ENCODE measurements at regions not wholly inside any gene's neighbourhood (a gene's known extent, or its start where the extent isn't known, plus 50 kb on each side); places are given as distances from the start of the nearest gene placed in this dataset.

DNA sequence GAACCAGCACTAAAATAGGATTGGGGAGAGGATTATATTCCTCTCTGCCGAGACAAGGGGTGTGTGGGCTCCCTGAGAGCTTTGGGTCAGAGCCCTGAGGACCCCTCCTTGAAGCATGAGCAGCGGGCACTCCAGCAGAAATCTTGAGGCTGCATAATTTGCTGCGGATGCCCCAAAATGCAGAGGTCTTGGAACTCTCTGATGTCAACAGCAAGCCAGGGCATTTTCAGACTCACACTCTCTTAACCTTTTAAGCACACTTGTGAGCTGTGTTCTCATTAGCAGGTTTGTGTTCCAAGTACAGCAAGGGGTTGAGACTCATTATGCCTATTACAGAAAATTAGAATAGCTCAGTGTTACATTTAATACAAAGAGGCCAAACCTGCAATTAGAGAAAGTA is 513.0 kb upstream of the ADAMTS16 start:
- Mint-ChIP-seq H3K4me1 (ENCODE audit: low read depth) (no peaks in the 10 kb centered on the region), H3K27ac (no peak overlapping the region), H3K4me3 (no peak overlapping the region), H3K36me3 (ENCODE audit: insufficient read depth in 2 of 2) (no peaks in the 10 kb centered on the region), H3K9me3 (peaks cover 7 to 8% of the 10 kb centered on the region in 2 donors), H3K27me3 (ENCODE audit: low read depth) (no peaks in the 10 kb centered on the region)
- DNase-seq (no peak), ATAC-seq (replicated peaks in 1 of 2) (no peak)

GRCh38 chr5:4627929-4628328 is 512.2 kb upstream of the ADAMTS16 start:
- Mint-ChIP-seq H3K36me3 (ENCODE audit: insufficient read depth in 2 of 2) (no peaks in the 10 kb centered on the region), H3K4me3 (no peak overlapping the region), H3K27ac (no peak overlapping the region), H3K4me1 (ENCODE audit: low read depth) (no peaks in the 10 kb centered on the region), H3K9me3 (peaks cover 6 to 8% of the 10 kb centered on the region in 2 donors), H3K27me3 (ENCODE audit: low read depth) (no peaks in the 10 kb centered on the region)
- ATAC-seq (replicated peaks in 1 of 2) = no peak
- no peak for DNase-seq

DNA sequence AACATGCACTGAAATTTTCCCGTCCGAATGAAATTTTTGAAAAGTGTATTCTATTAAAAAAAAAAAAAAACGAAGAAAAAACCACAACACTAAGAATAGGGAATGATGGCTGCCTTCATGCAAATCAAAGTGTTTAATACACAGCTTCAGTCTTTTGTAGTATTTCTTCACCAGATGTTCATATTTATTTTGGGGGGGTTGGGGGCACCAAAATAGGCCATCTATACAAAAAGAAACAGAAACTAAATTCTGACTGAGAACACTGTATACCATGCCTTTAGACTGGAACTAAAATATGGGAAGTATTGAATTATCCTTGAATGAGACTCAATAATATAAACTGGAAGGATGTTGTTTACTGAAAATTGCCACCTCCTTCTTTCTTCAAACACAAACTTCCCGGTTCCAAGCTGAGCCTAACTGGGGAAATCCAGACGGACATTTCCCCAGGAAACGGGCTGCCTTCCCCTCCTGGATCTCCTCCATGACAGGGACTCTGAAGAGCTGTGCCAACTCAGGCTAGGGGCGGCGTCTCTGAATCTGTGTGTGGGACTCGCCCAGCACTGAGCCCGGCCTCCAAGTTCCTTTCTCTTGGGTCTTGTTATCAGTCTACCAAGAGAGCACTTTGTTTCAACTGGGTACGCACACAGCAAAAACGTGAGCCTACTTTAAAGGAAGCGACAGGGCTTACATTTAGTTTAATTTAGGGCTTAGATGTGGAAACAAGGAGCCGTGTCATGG is 511.3 kb upstream of the ADAMTS16 start:
- Mint-ChIP-seq H3K4me3 (no peak overlapping the region), H3K27me3 (ENCODE audit: low read depth) (no peaks in the 10 kb centered on the region), H3K27ac (no peak overlapping the region), H3K9me3 (peaks cover 4 to 6% of the 10 kb centered on the region in 2 donors), H3K36me3 (ENCODE audit: insufficient read depth in 2 of 2) (no peaks in the 10 kb centered on the region), H3K4me1 (ENCODE audit: low read depth) (no peaks in the 10 kb centered on the region)
- no peak for ATAC-seq (replicated peaks in 1 of 2)
- no peak for DNase-seq

DNA sequence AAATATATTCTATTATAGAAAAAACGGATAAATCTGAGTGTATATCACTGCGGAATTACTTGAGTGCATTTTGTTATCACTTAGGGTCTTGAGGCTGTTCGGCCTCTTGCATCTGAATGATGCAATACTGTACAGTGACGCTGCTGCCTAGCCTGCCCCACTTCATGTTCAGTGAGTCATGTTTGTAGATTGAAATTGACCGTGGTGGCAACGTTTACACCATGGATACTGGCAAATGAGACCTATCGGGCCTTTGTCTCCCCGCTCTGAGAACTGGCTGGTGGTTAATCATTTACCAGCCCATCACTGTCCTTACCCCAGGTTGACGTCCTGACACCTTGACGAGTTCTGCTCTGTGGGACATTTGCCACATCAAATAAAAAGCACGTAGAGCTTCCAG is 510.1 kb upstream of the ADAMTS16 start:
- Mint-ChIP-seq H3K9me3 (peaks cover 4 to 6% of the 10 kb centered on the region in 2 donors), H3K4me1 (ENCODE audit: low read depth) (no peaks in the 10 kb centered on the region), H3K27ac (no peak overlapping the region), H3K4me3 (no peak overlapping the region), H3K36me3 (ENCODE audit: insufficient read depth in 2 of 2) (no peaks in the 10 kb centered on the region), H3K27me3 (ENCODE audit: low read depth) (no peaks in the 10 kb centered on the region)
- DNase-seq = no peak
- no peak for ATAC-seq (replicated peaks in 1 of 2)

DNA sequence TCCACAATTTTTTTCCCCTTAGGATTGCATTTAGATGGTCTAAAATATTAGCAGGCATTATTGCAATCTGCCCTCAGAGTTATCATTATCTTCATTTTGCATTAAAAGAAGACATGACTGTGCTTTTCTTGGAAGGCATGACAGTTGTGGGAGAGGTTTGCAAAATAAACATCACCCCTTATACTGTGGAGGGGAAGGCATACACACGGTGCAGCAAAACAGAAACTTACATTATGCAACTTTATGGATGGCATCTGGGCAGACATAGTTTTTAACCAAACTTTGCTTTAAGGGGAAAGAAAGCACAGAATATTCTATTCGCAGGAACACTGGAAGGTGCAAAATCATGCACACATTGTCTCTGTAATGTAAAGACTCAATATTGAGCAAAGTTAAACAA is 505.8 kb upstream of the ADAMTS16 start:
- no peak overlapping the region for H3K4me3 Mint-ChIP-seq
- H3K9me3 Mint-ChIP-seq = peaks cover 3 to 5% of the 10 kb centered on the region in 2 donors
- DNase-seq (no peak), ATAC-seq (replicated peaks in 1 of 2) (no peak)
- H3K36me3 Mint-ChIP-seq (ENCODE audit: insufficient read depth in 2 of 2) = no peaks in the 10 kb centered on the region
- H3K27me3 Mint-ChIP-seq (ENCODE audit: low read depth) = no peaks in the 10 kb centered on the region
- no peak overlapping the region for H3K27ac Mint-ChIP-seq
- H3K4me1 Mint-ChIP-seq (ENCODE audit: low read depth) = no peaks in the 10 kb centered on the region

DNA sequence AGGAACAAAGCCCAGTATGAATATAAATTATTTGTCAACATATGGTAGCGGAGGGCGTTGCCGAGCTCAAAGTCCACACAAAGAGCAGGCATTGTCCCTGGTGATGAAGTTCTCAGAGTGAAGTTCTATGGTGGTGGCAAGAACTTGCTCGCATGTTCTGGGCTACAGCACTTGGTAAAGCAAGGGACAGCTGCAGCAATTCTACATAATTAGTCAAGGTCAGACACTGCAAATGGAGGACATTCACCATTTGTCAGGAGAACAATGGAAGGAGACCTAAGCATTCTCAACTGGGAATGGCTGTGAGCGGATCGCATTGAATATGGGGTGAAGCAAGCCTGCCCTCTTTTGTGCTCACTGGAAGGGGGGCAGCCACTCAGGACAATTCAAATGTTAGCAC is 503.8 kb upstream of the ADAMTS16 start:
- Mint-ChIP-seq H3K4me1 (ENCODE audit: low read depth) (no peaks in the 10 kb centered on the region), H3K36me3 (ENCODE audit: insufficient read depth in 2 of 2) (no peaks in the 10 kb centered on the region), H3K9me3 (peaks cover 0 to 2% of the 10 kb centered on the region in 2 donors), H3K4me3 (no peak overlapping the region), H3K27me3 (ENCODE audit: low read depth) (no peaks in the 10 kb centered on the region), H3K27ac (no peak overlapping the region)
- DNase-seq (no peak), ATAC-seq (replicated peaks in 1 of 2) (no peak)

GRCh38 chr5:4639946-4640345 is 500.2 kb upstream of the ADAMTS16 start:
- Mint-ChIP-seq H3K27me3 (ENCODE audit: low read depth) (no peaks in the 10 kb centered on the region), H3K4me3 (no peak overlapping the region), H3K36me3 (ENCODE audit: insufficient read depth in 2 of 2) (no peaks in the 10 kb centered on the region), H3K27ac (no peak overlapping the region), H3K9me3 (peaks cover 3 to 4% of the 10 kb centered on the region in 2 donors), H3K4me1 (ENCODE audit: low read depth) (no peaks in the 10 kb centered on the region)
- ATAC-seq (replicated peaks in 1 of 2) (no peak), DNase-seq (no peak)

- Mint-ChIP-seq H3K9me3 (peaks cover 6 to 10% of the 10 kb centered on the region in 2 donors), H3K4me1 (ENCODE audit: low read depth) (no peaks in the 10 kb centered on the region), H3K36me3 (ENCODE audit: insufficient read depth in 2 of 2) (no peaks in the 10 kb centered on the region), H3K4me3 (no peak overlapping the region), H3K27me3 (ENCODE audit: low read depth) (no peaks in the 10 kb centered on the region), H3K27ac (no peak overlapping the region)
- ATAC-seq (replicated peaks in 1 of 2) (no peak), DNase-seq (no peak)
Measured at GRCh38 chr5:4640795-4641194, 499.3 kb upstream of the ADAMTS16 start.

DNA sequence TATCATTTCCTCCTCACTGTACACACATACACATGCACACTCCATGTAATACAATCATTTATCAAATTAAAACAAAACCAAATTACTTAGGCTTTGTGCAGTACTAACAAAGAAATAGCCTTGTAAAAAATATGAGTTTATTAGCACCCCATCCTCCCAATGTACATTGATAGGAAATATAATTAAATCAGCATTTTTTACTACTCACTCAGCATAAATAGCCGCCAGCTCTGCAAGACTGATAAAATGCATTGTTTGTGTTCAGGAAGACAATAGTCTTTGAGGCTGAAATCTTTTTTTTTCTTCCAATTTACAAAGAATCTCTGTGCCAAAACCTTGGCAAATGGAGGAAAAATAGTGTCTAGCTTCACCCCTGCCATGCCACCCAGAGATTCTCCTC is 497.6 kb upstream of the ADAMTS16 start:
- H3K9me3 Mint-ChIP-seq = peaks cover 7 to 13% of the 10 kb centered on the region in 2 donors

GRCh38 chr5:4643190-4643589 is 496.9 kb upstream of the ADAMTS16 start:
- Mint-ChIP-seq H3K27me3 (ENCODE audit: low read depth) (no peaks in the 10 kb centered on the region), H3K36me3 (ENCODE audit: insufficient read depth in 2 of 2) (no peaks in the 10 kb centered on the region), H3K4me1 (ENCODE audit: low read depth) (no peaks in the 10 kb centered on the region), H3K9me3 (peaks cover 7 to 13% of the 10 kb centered on the region in 2 donors), H3K27ac (no peak overlapping the region), H3K4me3 (no peak overlapping the region)
- no peak for ATAC-seq (replicated peaks in 1 of 2)
- no peak for DNase-seq

More for the DNA sequence above, 497.6 kb upstream of the ADAMTS16 start:
- no peaks in the 10 kb centered on the region for H3K36me3 Mint-ChIP-seq (ENCODE audit: insufficient read depth in 2 of 2)
- DNase-seq = no peak
- H3K4me3 Mint-ChIP-seq = no peak overlapping the region
- no peak overlapping the region for H3K27ac Mint-ChIP-seq
- no peaks in the 10 kb centered on the region for H3K4me1 Mint-ChIP-seq (ENCODE audit: low read depth)
- ATAC-seq (replicated peaks in 1 of 2) = no peak
- H3K27me3 Mint-ChIP-seq (ENCODE audit: low read depth) = no peaks in the 10 kb centered on the region

GRCh38 chr5:4643960-4644359 is 496.2 kb upstream of the ADAMTS16 start:
- no peak for ATAC-seq (replicated peaks in 1 of 2)
- H3K4me1 Mint-ChIP-seq (ENCODE audit: low read depth) = no peaks in the 10 kb centered on the region
- no peak overlapping the region for H3K27ac Mint-ChIP-seq
- no peaks in the 10 kb centered on the region for H3K36me3 Mint-ChIP-seq (ENCODE audit: insufficient read depth in 2 of 2)
- no peaks in the 10 kb centered on the region for H3K27me3 Mint-ChIP-seq (ENCODE audit: low read depth)
- no peak overlapping the region for H3K4me3 Mint-ChIP-seq
- DNase-seq = no peak
- H3K9me3 Mint-ChIP-seq = peaks cover 7 to 13% of the 10 kb centered on the region in 2 donors

DNA sequence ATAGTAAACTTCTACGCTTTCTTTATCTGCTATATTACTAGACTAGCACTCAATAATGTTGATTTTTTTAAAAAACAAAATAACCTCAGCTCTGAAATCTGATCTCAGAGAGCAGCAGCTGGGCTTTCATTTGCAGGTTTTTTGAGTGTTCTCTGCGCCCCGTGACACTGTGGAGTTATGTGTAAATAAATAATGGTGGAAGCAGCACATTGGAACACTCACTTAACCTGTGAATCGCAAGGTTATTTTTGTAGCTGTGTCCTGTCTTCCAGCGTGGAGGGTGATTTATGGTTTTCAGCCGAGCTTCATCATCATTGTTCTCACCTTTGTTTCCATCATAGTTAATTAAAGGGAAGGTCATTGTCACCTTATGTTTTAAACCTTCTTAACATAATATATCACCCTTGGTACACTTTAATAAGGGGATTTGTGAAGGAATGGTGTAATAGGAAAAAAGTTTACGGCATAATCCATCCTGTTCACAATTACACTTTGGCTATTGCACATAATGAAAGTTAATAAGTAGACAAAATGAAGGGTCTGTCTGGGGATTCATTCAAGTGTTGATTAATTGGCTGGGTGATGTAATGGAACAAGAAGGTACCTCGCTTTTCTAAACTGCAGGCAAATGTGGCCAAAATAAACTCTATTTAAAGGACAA is 493.3 kb upstream of the ADAMTS16 start:
- ATAC-seq (replicated peaks in 1 of 2) (no peak), DNase-seq (no peak)
- H3K36me3 Mint-ChIP-seq (ENCODE audit: insufficient read depth in 2 of 2) = no peaks in the 10 kb centered on the region
- H3K9me3 Mint-ChIP-seq = peaks cover 10 to 13% of the 10 kb centered on the region in 2 donors
- H3K4me3 Mint-ChIP-seq = no peak overlapping the region
- H3K4me1 Mint-ChIP-seq (ENCODE audit: low read depth) = no peaks in the 10 kb centered on the region
- no peaks in the 10 kb centered on the region for H3K27me3 Mint-ChIP-seq (ENCODE audit: low read depth)
- no peak overlapping the region for H3K27ac Mint-ChIP-seq

DNA sequence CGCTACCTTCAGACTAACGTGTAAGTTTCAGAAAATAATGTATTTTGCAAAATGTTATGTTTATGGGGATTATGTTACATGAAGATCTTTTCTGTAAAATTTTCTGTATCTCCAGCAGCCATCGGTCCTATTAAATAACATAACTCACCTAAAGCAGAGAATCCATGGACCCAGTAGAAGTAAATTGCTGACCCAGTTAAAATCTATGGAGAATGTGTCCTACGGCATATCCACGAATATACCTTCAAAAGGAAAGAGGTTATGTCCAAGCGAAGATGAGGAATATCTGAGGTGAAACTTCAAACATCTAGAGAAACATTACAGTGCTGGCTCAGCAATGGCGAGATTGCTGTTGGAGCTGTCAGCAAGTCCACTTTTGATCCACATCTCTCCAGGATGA is 492.2 kb upstream of the ADAMTS16 start:
- no peak overlapping the region for H3K4me3 Mint-ChIP-seq
- no peaks in the 10 kb centered on the region for H3K36me3 Mint-ChIP-seq (ENCODE audit: insufficient read depth in 2 of 2)
- no peak for DNase-seq
- H3K4me1 Mint-ChIP-seq (ENCODE audit: low read depth) = no peaks in the 10 kb centered on the region
- no peak for ATAC-seq (replicated peaks in 1 of 2)
- H3K27me3 Mint-ChIP-seq (ENCODE audit: low read depth) = no peaks in the 10 kb centered on the region
- peaks cover 10 to 13% of the 10 kb centered on the region in 2 donors for H3K9me3 Mint-ChIP-seq
- H3K27ac Mint-ChIP-seq = no peak overlapping the region

Measured in activated T-cell treated with anti-CD3 and anti-CD28 coated beads, Interleukin-2, amount 50 U/mL, for 72 hours (primary cell).